Natural killer cell (primary cell): ENCODE measurements at regions not wholly inside any gene's neighbourhood (a gene's known extent, or its start where the extent isn't known, plus 50 kb on each side); places are given as distances from the start of the nearest gene placed in this dataset.
A peak's percentile ranks its signal among the peaks of the same experiment; 100 is the strongest.
"Not testable (repeated sequence)": the region's sequence is repeated elsewhere in the genome, so short reads cannot be mapped to it uniquely, and the experiment has no call there.

Source experiments
- ATAC-seq, 3 donors: fragments of 150-1000 bp in 2 of 3; fragments of 200-7000 bp in 1 of 3; cut with Tn5 transposase; 1 replicate in 1 of 3; 2 replicates in 2 of 3; pipeline ENCODE4 v1.10.0; 2021; ENCODE audit warnings: mild to moderate bottlenecking in 2 of 3, moderate library complexity in 2 of 3
- DNase-seq, 2 donors: peaks; one replicate each; pipeline versions ENCODE4 v3.0.0 to v3.0.0-alpha.2; 2013 to 2021; ENCODE audit warnings: mixed read lengths in 1 of 2
- H3K27ac ChIP-seq: one replicate; pipeline ENCODE4 v1.5.1; 2013; ENCODE audit warnings: mild to moderate bottlenecking, low read length
- H3K27me3 ChIP-seq: one replicate; pipeline ENCODE4 v1.6.1; 2013; ENCODE audit warnings: low read length; ENCODE audit not compliant: control insufficient read depth, insufficient read depth
- H3K36me3 ChIP-seq: one replicate; pipeline ENCODE4 v1.6.1; 2013; ENCODE audit warnings: low read length; ENCODE audit not compliant: control insufficient read depth, insufficient read depth
- H3K4me1 ChIP-seq: one replicate; pipeline ENCODE4 v1.6.1; 2013; ENCODE audit warnings: low read length; ENCODE audit not compliant: control insufficient read depth, insufficient read depth
- H3K4me3 ChIP-seq: one replicate; pipeline ENCODE4 v1.5.1; 2013; ENCODE audit warnings: low read length
- H3K9me3 ChIP-seq: one replicate; pipeline ENCODE4 v1.6.1; 2013; ENCODE audit warnings: low read length; ENCODE audit not compliant: control insufficient read depth, insufficient read depth
- H3K27ac Mint-ChIP-seq, 2 donors: one replicate each; pipeline ENCODE4 v1.8.0; 2022; ENCODE audit warnings: mild to moderate bottlenecking in 2 of 2, mixed read lengths in 2 of 2, moderate library complexity in 1 of 2
- H3K27me3 Mint-ChIP-seq, 2 donors: one replicate each; pipeline ENCODE4 v1.8.0; 2022; ENCODE audit warnings: low read depth in 2 of 2, mixed read lengths in 2 of 2
- H3K36me3 Mint-ChIP-seq: one replicate; pipeline ENCODE4 v1.8.0; 2022; ENCODE audit warnings: mixed read lengths
- H3K4me1 Mint-ChIP-seq, 2 donors: one replicate each; pipeline ENCODE4 v1.8.0; 2022; ENCODE audit warnings: mixed read lengths in 2 of 2
- H3K4me3 Mint-ChIP-seq: one replicate; pipeline ENCODE4 v1.8.0; 2022; ENCODE audit warnings: mild to moderate bottlenecking, moderate library complexity, mixed read lengths
- H3K9me3 Mint-ChIP-seq, 2 donors: one replicate each; pipeline ENCODE4 v1.8.0; 2022; ENCODE audit warnings: mixed read lengths in 2 of 2
- WGBS: methylation state at CpG from one replicate; pipeline ENCODE4 v1.1.7; 2013; ENCODE audit warnings: missing lambda C conversion rate; ENCODE audit not compliant: insufficient coverage; 5-methylcytosine and 5-hydroxymethylcytosine counted together
- intact Hi-C: fragments of 100-400 bp; cut with micrococcal nuclease; formaldehyde crosslinking; loops from one replicate; pipeline ENCODE4 v1.14.2; 2022
- TF ChIP-seq, protein P1 (sequence below): fragments of 200-600 bp; IDR thresholded peaks from one replicate; pipeline ENCODE4 v1.8.0; 2022; ENCODE audit warnings: antibody characterized with exemption

DNA sequence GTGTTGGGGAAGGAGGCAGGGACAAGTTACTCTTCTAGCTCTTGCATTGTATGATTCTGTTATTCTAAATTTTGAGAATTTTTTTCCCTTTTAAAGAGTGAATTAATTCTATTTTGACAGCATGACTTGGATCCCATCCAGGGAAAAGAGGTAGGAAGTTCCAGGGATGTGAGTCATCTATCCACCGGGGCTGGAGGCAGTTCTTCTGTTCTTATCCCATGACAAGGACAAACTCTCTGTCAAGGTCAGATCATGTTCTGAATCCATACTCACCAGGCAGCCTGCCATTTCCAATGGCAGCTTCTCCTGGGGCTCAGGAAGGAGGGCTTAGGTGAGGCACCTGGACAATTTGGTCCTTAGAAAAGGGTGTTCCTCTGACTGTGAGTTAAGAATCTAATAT, 132.0 kb upstream of the MED14 start:
- no peak overlapping the region for H3K4me3 Mint-ChIP-seq
- H3K27me3 Mint-ChIP-seq: peaks cover 12 to 38% of the 10 kb centered on the region in 2 donors
- Histone ChIP-seq H3K9me3 (no peaks in the 10 kb centered on the region), H3K27me3 (no peaks in the 10 kb centered on the region), H3K36me3 (no peaks in the 10 kb centered on the region), H3K4me1 (peaks cover 4% of the 10 kb centered on the region), H3K27ac (no peak overlapping the region), H3K4me3 (no peak overlapping the region)
- intact Hi-C loops: no loop called here
- no peaks in the 10 kb centered on the region for H3K36me3 Mint-ChIP-seq
- TF ChIP-seq, protein P1, sequence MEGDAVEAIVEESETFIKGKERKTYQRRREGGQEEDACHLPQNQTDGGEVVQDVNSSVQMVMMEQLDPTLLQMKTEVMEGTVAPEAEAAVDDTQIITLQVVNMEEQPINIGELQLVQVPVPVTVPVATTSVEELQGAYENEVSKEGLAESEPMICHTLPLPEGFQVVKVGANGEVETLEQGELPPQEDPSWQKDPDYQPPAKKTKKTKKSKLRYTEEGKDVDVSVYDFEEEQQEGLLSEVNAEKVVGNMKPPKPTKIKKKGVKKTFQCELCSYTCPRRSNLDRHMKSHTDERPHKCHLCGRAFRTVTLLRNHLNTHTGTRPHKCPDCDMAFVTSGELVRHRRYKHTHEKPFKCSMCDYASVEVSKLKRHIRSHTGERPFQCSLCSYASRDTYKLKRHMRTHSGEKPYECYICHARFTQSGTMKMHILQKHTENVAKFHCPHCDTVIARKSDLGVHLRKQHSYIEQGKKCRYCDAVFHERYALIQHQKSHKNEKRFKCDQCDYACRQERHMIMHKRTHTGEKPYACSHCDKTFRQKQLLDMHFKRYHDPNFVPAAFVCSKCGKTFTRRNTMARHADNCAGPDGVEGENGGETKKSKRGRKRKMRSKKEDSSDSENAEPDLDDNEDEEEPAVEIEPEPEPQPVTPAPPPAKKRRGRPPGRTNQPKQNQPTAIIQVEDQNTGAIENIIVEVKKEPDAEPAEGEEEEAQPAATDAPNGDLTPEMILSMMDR: no peak
- ATAC-seq (no peak), DNase-seq (no peak)
- H3K27ac Mint-ChIP-seq: no peak overlapping the region
- no peaks in the 10 kb centered on the region for H3K9me3 Mint-ChIP-seq
- 17% methylated on average over 1 of the region's 1 CpG for WGBS
- H3K4me1 Mint-ChIP-seq: peaks cover 6 to 8% of the 10 kb centered on the region in 2 donors

DNA sequence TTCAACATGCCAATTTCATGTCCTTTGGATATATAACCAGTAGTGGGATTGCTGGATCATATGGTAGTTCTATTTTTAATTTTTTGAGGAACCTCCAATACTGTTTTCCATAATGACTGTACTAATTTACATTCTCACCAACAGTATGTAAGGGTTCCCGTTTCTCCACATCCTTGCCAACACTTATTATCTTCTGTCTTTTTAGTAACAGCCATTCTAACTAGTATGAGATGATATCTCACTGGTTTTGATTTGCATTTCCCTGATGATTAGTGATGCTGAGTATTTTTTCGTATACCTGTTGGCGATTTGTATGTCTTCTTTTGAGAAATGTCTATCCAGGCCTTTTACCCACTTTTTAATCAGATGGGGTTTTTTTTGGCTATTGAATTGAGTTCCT, 133.5 kb upstream of the MED14 start:
- peaks cover 6 to 8% of the 10 kb centered on the region in 2 donors for H3K4me1 Mint-ChIP-seq
- H3K36me3 ChIP-seq: no peaks in the 10 kb centered on the region

DNA sequence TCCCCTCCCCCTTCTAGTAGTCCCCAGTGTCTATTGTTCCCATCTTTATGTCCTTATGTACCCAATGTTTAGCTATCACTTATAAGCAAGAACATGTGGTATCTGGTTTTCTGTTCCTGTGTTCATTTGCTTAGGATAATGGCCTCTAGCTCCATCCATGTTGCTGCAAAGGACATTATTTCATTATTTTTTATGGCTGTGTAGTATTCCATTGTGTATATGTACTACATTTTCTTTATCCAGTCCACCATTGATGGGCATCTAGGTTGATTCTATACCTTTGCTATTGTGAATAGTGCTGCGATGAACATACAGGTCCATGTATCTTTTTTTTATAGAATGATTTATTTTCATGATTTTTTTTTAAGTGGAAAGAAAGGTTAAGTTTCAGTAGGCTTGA, 135.6 kb upstream of the MED14 start:
- H3K27ac Mint-ChIP-seq: peak overlapping the region in 1 of 2 donors; percentile 53
- intact Hi-C loops: not testable (repeated sequence)

More for the DNA sequence above, 133.5 kb upstream of the MED14 start:
- DNase-seq: no peak
- Mint-ChIP-seq H3K27ac (no peak overlapping the region), H3K36me3 (no peaks in the 10 kb centered on the region), H3K9me3 (no peaks in the 10 kb centered on the region), H3K4me3 (no peak overlapping the region), H3K27me3 (peaks cover 12 to 38% of the 10 kb centered on the region in 2 donors)
- H3K27me3 ChIP-seq: no peaks in the 10 kb centered on the region
- WGBS: no CpG with 5 or more reads among the region's 3 CpGs
- H3K27ac ChIP-seq: no peak overlapping the region
- H3K4me1 ChIP-seq: peaks cover 4% of the 10 kb centered on the region
- ATAC-seq: no peak
- intact Hi-C loops: no loop called here
- TF ChIP-seq, protein P1: no peak
- H3K9me3 ChIP-seq: no peaks in the 10 kb centered on the region
- H3K4me3 ChIP-seq: no peak overlapping the region

DNA sequence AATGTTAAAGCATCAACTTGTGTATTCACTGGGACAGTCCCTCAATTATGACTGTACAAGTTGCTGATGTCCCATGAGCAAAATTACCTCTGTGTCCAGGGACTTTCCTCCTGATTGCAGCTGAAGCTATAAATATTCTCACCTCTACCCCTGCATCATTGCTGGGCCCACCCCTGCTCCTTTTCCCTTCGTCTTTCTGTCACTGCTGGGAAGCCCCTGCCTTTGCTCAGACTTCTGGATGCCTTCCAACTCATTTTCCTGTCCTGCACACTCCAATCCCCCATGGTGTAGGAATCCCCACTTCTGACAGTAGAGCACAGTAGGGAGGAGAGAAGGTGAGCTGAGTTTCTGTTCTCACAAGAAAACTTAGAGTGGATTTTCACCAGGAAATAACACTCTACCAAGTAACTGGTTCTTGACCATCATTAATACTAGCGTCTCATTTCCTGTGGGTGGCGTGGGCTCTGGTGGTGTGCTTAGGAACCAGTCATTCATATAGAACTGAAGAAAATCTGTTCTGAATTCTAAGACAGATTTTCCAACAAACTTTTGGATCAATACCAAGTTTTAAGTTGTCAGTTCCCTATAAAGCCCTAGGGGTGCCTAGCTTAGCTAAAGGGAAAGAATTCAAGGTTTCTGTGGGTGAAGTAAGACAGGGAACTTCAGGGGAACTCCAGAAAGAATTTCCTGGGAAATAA, 136.2 kb upstream of the MED14 start:
- peaks cover 6 to 8% of the 10 kb centered on the region in 2 donors for H3K4me1 Mint-ChIP-seq
- intact Hi-C loops: no loop called here

More for the DNA sequence above, 135.6 kb upstream of the MED14 start:
- H3K36me3 Mint-ChIP-seq, H3K27ac ChIP-seq, H3K9me3 ChIP-seq, H3K4me1 ChIP-seq, H3K36me3 ChIP-seq, H3K27me3 ChIP-seq, H3K4me1 Mint-ChIP-seq, DNase-seq, H3K9me3 Mint-ChIP-seq, ATAC-seq, H3K4me3 Mint-ChIP-seq, H3K4me3 ChIP-seq: not testable (repeated sequence)
- H3K27me3 Mint-ChIP-seq: peaks cover 9 to 43% of the 10 kb centered on the region in 2 donors
- no CpG with 5 or more reads among the region's 1 CpG for WGBS

More for the DNA sequence above, 136.2 kb upstream of the MED14 start:
- Histone ChIP-seq H3K9me3 (no peaks in the 10 kb centered on the region), H3K4me3 (no peak overlapping the region), H3K27ac (peak overlapping the region; percentile 25), H3K36me3 (no peaks in the 10 kb centered on the region), H3K4me1 (peaks cover 4% of the 10 kb centered on the region), H3K27me3 (no peaks in the 10 kb centered on the region)
- Mint-ChIP-seq H3K36me3 (no peaks in the 10 kb centered on the region), H3K9me3 (no peaks in the 10 kb centered on the region), H3K27ac (peak overlapping the region; percentile 53 to 81), H3K27me3 (peaks cover 5 to 43% of the 10 kb centered on the region in 2 donors), H3K4me3 (no peak overlapping the region)
- DNase-seq (peak in 1 of 2 donors; percentile 9), ATAC-seq (peak; percentile 54 to 84 (median 83))
- TF ChIP-seq, protein P1: no peak
- WGBS: 9% methylated on average over 1 of the region's 3 CpGs
